Activated CD4-positive, alpha-beta T cell treated with anti-CD3 and anti-CD28 coated beads, Interleukin-2, amount 50 U/mL, for 24 hours (primary cell): ENCODE measurements at regions not wholly inside any gene's neighbourhood (a gene's known extent, or its start where the extent isn't known, plus 50 kb on each side); places are given as distances from the start of the nearest gene placed in this dataset.

Source experiments
- DNase-seq, 2 donors: peaks; one replicate each; pipeline ENCODE4 v3.0.0-alpha.2; 2020; ENCODE audit warnings: low read depth in 1 of 2, low spot score in 1 of 2

DNA sequence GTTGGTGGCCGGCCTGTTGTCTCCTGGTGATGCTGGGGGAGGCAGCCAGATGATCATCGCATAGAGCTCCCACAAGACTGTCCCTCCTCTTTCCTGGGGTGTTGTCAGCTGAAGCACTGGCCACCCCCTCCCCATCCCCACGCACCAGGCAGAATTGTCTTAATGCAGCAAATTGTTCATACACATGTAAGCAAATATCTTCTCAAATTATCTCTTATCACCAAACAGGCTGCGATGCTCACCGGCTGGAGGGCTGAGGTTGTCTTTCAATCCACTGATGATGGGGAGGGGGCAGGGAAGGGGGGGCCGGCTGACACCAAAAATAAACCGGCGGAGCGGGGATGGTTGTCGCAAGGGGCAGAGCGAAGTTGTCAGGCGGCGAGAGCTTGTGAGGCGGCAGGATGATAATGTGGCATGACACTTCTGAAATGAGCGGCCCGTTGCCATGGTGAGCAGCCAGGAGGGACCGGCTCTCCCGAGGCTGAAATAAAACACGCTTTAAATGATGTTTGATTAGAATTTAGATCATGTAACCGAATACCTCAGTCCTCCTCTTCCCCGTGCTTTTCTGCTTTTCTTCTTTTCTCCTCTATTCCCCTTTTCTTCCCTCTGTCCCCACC lies 59.8 kb downstream of the MRM1 start:
- no peak for DNase-seq

GRCh38 chr17:36661688-36662087 lies 60.3 kb downstream of the MRM1 start:
- DNase-seq = no peak

- DNase-seq = no peak
Measured at GRCh38 chr17:36665417-36665816, 64.0 kb downstream of the MRM1 start.

- DNase-seq = no peak
Measured at GRCh38 chr17:36667922-36668321, 66.5 kb downstream of the MRM1 start.

DNA sequence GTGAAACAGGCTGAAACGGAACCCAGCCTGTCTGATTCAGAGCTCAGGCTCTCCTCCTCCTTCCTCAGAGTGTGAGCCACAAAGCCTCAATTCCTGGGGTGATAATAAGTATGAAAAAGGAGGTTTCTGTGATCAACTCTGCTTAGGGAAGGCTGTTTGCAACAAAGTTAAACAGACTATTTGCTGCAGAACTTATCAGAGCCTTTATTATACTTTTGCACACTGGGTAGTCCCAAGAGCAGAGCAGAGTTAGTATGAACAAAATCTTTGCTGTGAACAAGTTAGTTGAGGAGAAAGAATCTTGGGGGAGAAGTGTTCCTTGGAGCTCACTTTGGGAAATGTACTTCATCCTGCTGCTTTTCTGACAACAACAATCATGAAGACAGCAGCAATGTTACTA lies 67.4 kb downstream of the MRM1 start:
- DNase-seq = no peak

DNA sequence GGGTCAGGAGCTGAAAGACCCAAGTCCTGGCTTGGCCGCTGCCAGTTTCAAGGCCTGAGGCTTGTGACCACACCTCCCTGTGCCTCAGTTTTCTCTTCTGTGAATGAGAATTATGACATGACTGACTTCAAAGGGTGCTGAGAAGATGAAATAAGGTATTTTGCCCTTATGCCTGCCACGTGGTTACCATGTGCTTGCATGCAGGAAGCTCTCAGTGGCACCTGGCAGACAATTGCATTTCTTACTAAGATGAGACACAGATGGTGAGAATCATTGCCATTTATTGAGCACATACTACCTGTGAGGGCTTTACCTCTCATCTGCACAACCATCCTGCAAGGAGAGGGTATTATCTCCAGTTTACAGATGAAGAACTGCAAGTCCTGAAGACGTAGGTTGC lies 69.8 kb downstream of the MRM1 start:
- no peak for DNase-seq

DNA sequence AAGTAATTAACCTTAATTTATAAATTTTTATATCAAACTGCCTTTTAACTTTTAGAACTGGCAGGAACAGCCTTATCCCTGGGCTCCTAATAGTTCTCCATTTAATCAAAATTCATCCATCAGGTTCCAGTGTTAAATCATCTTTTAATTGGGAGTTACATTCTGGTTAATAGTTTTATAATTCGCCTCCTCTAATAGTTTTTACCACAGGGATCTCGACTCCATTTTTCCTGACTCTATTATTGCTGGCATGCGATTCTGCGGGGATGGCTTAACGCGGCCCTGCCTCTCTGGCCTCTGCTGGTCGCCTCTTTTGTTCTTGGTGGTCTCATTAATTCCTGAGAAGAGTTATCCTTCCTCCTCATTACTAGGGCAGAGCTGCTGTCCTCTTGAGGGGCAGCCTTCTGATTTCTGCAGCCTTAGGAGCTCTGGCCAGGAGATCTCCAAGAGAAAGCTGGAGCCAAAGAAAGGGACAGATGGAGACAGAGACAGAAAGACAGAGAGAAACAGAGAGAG lies 71.1 kb downstream of the MRM1 start:
- DNase-seq = no peak

DNA sequence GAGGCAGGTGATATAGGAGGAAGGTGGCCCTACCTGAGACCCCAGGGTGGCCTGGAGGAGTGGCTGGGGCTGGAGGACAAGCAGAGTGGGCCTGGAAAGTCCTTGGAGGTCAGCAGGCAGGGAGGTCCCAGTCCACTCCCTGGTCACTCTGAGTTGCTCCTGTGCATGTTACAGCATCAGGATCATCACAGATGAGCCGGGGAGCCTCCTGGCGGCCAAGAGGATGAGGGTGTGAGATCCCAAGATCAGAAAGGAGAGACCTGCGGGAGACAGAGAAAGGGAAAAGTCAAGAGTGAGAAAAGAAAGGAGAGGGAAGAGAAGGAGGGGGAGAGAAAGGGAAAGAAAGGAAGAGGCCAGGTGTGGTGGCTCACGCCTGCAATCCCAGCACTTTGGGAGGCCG lies 71.7 kb downstream of the MRM1 start:
- DNase-seq = no peak

- no peak for DNase-seq
Measured at GRCh38 chr17:36673637-36674277, 72.4 kb downstream of the MRM1 start.

DNA sequence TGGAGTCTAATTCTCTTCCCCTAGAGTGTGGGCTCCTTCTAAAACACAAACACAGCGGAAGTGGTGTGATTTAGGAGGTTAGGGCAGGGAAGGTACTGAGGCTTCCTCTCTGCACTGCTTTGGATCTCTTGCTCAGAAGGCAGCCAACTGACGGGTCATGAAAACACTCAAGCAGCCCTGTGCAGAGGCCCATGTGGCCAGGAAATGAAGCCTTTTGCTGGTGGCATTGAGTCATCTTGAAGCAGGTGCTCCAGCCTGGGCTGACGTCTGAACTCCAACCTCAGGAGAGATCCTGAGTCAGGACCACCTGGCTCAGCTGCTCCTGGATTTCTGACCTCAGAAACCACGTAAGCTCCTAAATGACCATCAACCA lies 72.9 kb downstream of the MRM1 start:
- no peak for DNase-seq

GRCh38 chr17:36675250-36675649 lies 73.9 kb downstream of the MRM1 start:
- DNase-seq = no peak

GRCh38 chr17:36675786-36676185 lies 74.4 kb downstream of the MRM1 start:
- no peak for DNase-seq

DNA sequence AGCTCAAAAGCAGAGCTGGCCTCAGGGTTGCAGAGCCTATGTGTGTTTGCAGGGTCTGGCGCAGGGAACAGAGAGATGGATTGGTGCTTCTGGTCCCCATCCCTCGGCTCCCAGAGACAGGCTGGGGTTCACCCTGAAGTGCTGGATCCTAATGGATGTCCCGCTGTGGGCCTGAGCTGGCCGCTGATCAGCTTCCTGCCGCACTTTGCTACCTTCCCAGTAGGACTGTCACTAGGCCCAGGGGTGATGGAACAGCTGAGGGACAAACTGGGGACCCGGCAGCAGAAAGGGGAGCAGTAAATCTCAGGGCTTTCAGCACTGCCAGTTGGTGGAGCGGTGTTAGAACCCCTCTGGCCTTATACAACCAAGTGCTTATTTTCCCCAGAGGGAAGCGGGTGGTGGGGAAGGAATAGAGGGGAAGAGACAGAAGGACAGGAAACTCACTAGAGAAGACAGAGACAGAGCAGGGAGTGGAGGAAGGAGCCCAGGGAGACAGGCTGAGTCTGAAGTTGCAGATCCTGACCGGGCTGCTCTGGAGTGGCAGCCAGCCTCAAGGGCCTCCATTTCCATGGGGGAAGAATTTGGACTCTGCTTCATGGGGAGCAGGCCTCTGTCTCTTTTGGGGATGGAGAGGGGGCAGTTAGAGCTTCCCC lies 78.6 kb downstream of the MRM1 start:
- DNase-seq = no peak

DNA sequence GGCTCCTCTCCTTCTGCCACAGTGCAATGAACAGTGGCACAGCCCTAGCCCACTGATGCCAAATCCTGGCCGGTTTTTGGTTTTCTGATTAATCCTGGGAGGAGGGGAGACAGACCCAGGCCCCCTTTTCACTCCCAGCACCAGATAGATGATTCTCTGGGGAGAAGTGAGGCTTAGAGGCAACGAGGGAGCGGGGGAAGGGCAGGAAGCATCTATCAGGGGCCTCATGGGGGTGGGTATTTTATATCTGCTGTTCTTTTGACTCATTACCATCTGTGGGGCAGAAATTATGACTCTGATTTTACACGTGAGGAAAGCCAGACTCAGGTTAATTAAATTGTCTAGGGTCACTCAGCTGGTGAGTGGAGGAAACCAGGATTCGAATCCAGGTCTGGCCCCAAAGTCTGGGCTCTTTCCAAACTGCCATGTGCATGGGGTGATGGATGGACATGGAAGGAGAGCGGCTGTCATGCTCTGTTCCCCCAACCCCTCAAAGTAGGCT lies 79.4 kb downstream of the MRM1 start:
- DNase-seq = no peak

GRCh38 chr17:36682773-36683172 lies 81.4 kb downstream of the MRM1 start:
- no peak for DNase-seq

- no peak for DNase-seq
Measured at GRCh38 chr17:36683387-36683786, 82.0 kb downstream of the MRM1 start.

DNA sequence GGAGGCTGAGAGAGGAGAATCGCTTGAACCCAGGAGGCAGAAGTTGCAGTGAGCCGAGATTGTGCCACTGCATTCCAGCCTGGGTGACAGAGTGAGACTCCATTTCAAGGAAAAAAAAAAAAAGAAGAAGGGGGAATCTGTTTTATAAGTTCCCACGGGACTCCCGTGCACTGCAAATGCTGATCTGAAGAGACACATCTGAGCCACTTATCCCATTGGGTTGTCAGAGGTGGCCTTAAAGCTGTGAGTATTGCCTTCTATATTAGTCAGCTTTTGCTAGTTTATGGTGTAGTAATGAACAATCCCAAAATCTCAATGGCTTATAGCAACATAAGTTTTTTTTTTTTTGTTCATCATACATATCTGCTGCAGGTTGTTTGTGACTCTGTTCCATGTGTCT lies 82.8 kb downstream of the MRM1 start:
- DNase-seq = no peak

DNA sequence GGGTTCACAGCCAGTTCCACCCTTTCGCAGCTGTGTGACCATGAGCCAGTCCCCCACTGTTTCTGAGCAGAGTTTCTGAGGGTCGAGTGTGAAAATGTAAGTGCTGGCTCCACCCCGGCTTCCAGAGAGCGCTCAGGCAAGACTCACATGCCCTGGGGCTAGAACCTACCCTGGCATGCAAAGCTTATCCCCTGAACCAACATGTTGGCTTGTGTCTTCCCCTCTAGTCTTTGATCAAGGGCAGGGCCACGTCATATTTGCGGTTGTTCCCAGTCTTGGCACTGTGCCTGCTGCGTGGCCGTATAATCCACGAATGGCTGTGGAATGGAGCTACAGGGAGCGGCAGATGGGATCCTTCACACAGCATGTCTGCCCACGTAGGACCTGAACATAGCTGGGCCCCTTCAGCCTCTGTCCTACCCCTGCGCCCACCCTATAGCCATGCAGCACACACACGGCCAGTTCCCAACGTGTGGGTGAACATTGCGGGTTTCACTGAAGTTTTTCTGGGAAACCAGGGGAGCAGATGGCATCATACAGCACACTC lies 84.8 kb downstream of the MRM1 start:
- DNase-seq = no peak

DNA sequence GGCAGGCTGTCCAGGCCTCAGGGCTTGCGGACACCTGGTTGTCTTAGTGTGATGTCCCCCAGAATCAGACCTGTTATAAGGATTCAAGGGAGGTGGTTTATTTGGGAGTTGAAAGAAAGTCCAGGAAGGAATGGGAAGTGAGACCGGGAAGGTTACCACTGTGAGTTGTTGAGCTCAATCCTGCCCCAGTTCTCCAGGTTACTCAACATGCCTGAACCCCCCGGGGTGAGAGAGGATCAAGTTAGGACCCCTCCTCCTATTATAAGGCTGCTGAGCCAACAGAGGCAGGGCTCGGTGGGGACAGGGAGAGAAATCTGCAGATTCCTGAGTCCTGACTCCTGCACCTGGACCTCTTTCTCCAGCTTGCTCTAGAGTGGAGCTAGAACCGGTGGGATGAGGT lies 86.4 kb downstream of the MRM1 start:
- DNase-seq = no peak

- no peak for DNase-seq
Measured at GRCh38 chr17:36689089-36689667, 87.8 kb downstream of the MRM1 start.

- DNase-seq = no peak
Measured at GRCh38 chr17:36690190-36690589, 88.8 kb downstream of the MRM1 start.

DNA sequence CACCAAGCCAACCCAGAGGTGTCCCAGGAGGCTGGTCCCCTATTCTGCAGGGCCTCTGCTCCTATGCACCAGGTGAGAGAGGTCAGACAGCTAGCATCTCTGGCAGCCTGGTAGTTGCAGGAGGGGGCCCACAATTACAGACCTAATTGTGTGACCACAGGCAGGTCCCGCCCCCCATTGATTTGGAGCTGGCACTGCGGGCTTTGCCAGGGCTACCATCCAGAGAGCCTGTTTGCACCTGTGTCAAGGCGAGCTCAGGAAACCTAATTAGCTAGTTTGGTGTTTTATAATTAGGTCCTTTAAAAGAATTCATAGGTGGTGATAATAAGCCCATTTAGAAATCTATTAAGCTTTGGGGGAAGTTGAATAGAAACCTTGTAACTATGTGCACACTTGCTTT lies 90.2 kb downstream of the MRM1 start:
- no peak for DNase-seq
